WERI-Rb-1 (cell line): ENCODE measurements at regions not wholly inside any gene's neighbourhood (a gene's known extent, or its start where the extent isn't known, plus 50 kb on each side); places are given as distances from the start of the nearest gene placed in this dataset.
A peak's percentile ranks its signal among the peaks of the same experiment; 100 is the strongest.

Experiments used
- DNase-seq: peaks from one replicate; pipeline ENCODE4 v3.0.0-alpha.2; 2020
- H3K27ac ChIP-seq: fragments of 250-450 bp; sonication (Bioruptor Pico); 2 replicates; pipeline ENCODE4 v1.5.1; 2020; ENCODE audit warnings: mild to moderate bottlenecking, moderate library complexity
- H3K27me3 ChIP-seq: fragments of 250-450 bp; sonication (Bioruptor Pico); 2 replicates; pipeline ENCODE4 v1.5.1; 2021; ENCODE audit warnings: mild to moderate bottlenecking, low read depth, moderate library complexity; ENCODE audit not compliant: insufficient read depth, severe bottlenecking
- H3K36me3 ChIP-seq: fragments of 250-450 bp; sonication (Bioruptor Pico); 2 replicates; pipeline ENCODE4 v1.5.1; 2020; ENCODE audit warnings: mild to moderate bottlenecking, moderate library complexity
- H3K4me3 ChIP-seq: 2 replicates; pipeline ENCODE4 v1.5.1; 2011; ENCODE audit warnings: low read depth, mild to moderate bottlenecking, control low read depth, low read length
- H3K9me3 ChIP-seq: fragments of 250-450 bp; sonication (Bioruptor Pico); 2 replicates; pipeline ENCODE4 v1.5.1; 2021; ENCODE audit warnings: mild to moderate bottlenecking, moderate library complexity; ENCODE audit not compliant: severe bottlenecking
- CTCF ChIP-seq: IDR thresholded peaks from 2 replicates; pipeline ENCODE4 v1.5.1; 2011; ENCODE audit warnings: low read depth, mild to moderate bottlenecking, control low read depth, inconsistent platforms, low read length

DNA sequence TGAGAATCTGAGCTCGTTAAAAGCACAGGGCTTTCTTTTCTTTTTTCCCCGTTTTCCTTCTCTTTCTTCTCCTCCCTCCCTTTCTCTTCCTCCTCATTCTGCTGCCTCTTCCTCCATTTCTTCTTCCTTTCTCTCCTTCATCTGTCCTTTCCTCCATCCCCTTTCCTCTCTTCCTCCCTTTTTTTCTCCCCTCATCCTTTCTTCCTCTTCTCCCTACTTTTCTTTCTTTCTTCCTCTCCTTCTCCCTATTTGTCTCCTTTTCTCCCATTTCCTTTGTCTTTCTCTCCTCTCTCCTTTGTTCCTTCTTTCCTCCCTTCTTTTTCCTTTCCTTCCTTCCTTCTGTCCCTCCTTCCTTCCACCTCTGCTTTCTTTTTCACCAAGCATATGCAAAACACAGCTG, 649.4 kb downstream of the IRX1 start:
- no peak for TF ChIP-seq CTCF
- Histone ChIP-seq H3K27me3 (no peaks in the 10 kb centered on the region), H3K4me3 (peak overlapping the region; percentile 12), H3K36me3 (no peaks in the 10 kb centered on the region), H3K27ac (no peak overlapping the region), H3K9me3 (no peaks in the 10 kb centered on the region)
- no peak for DNase-seq

DNA sequence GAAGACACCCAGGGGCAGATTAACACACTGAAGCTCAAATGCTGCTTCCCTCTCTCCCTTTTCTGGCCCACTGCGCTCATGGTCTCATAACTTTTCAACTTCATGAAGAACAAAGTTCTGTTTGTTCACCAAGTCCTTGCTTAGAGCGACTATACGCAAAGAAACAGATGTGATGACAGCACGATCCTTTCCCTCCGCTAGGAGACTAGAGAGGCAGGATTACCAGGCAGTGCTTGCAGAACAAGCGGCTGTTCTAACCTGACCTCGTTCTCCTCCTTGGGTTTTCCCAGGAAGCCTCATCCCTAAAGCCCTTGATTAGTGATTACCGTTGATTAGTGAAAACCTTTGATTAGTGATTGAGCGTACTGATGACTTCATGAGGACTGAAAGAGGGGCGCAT, 649.9 kb downstream of the IRX1 start:
- no peak overlapping the region for H3K27ac ChIP-seq
- H3K9me3 ChIP-seq: no peaks in the 10 kb centered on the region
- no peaks in the 10 kb centered on the region for H3K27me3 ChIP-seq
- H3K36me3 ChIP-seq: no peaks in the 10 kb centered on the region
- peak; percentile 68 for DNase-seq
- peak overlapping the region; percentile 12 for H3K4me3 ChIP-seq
- TF ChIP-seq CTCF: peak; percentile 44; the same call in 1 of the 2 replicates

- Histone ChIP-seq H3K36me3 (no peaks in the 10 kb centered on the region), H3K4me3 (no peak overlapping the region), H3K27ac (no peak overlapping the region), H3K27me3 (no peaks in the 10 kb centered on the region), H3K9me3 (no peaks in the 10 kb centered on the region)
- no peak for DNase-seq
- no peak for TF ChIP-seq CTCF
Observed at GRCh38 chr5:4246447-4246846, 650.8 kb downstream of the IRX1 start.

GRCh38 chr5:4250254-4250653, 654.6 kb downstream of the IRX1 start:
- no peaks in the 10 kb centered on the region for H3K36me3 ChIP-seq
- no peaks in the 10 kb centered on the region for H3K27me3 ChIP-seq
- no peak for DNase-seq
- TF ChIP-seq CTCF: no peak
- no peak overlapping the region for H3K4me3 ChIP-seq
- no peaks in the 10 kb centered on the region for H3K9me3 ChIP-seq
- no peak overlapping the region for H3K27ac ChIP-seq

- Histone ChIP-seq H3K36me3 (no peaks in the 10 kb centered on the region), H3K9me3 (no peaks in the 10 kb centered on the region), H3K4me3 (no peak overlapping the region), H3K27me3 (no peaks in the 10 kb centered on the region), H3K27ac (no peak overlapping the region)
- TF ChIP-seq CTCF: no peak
- no peak for DNase-seq
Observed at GRCh38 chr5:4252385-4252784, 656.8 kb downstream of the IRX1 start.

GRCh38 chr5:4254736-4255135, 659.1 kb downstream of the IRX1 start:
- Histone ChIP-seq H3K27ac (no peak overlapping the region), H3K9me3 (no peaks in the 10 kb centered on the region), H3K36me3 (no peaks in the 10 kb centered on the region), H3K4me3 (no peak overlapping the region), H3K27me3 (no peaks in the 10 kb centered on the region)
- DNase-seq: no peak
- no peak for TF ChIP-seq CTCF
